HEK293T (cell line): ENCODE measurements at regions not wholly inside any gene's neighbourhood (a gene's known extent, or its start where the extent isn't known, plus 50 kb on each side); places are given as distances from the start of the nearest gene placed in this dataset.

Experiments used
- CTCF ChIA-PET: fragments of 350-600 bp; formaldehyde crosslinking; extraction: SDS; loops from one replicate; lab custom pipeline; 2021; ENCODE audit warnings: antibody characterized with exemption, inconsistent platforms; lab: Yijun Ruan, JAX
- POLR2A ChIA-PET: fragments of 350-600 bp; formaldehyde crosslinking; extraction: SDS; loops from one replicate; lab custom pipeline; 2020; ENCODE audit warnings: antibody characterized with exemption, inconsistent platforms; lab: Yijun Ruan, JAX
- DNase-seq: peaks from one replicate; pipeline ENCODE4 v3.0.0; 2012; ENCODE audit warnings: mixed read lengths; ENCODE audit errors: extremely low spot score
- ARNT ChIP-seq: fragments of 450-650 bp; IDR thresholded peaks from 2 replicates; pipeline ENCODE4 v1.6.1; 2017; ENCODE audit warnings: mild to moderate bottlenecking
- BHLHE40 ChIP-seq: fragments of 450-650 bp; IDR thresholded peaks from 2 replicates; pipeline ENCODE4 v1.6.1; 2016; ENCODE audit warnings: mild to moderate bottlenecking, moderate library complexity, borderline replicate concordance
- CTBP1 ChIP-seq: fragments of 450-650 bp; IDR thresholded peaks from 2 replicates; pipeline ENCODE4 v1.6.1; 2016; ENCODE audit warnings: borderline replicate concordance
- ELF4 ChIP-seq: fragments of 450-650 bp; IDR thresholded peaks from 2 replicates; pipeline ENCODE4 v1.6.1; 2017; ENCODE audit warnings: antibody characterized with exemption
- FOXA1 ChIP-seq: fragments of 450-650 bp; IDR thresholded peaks from 2 replicates; pipeline ENCODE4 v1.6.1; 2016; ENCODE audit warnings: mild to moderate bottlenecking
- FOXK2 ChIP-seq: fragments of 450-650 bp; IDR thresholded peaks from 2 replicates; pipeline ENCODE4 v1.6.1; 2016; ENCODE audit warnings: mild to moderate bottlenecking
- FOXM1 ChIP-seq: fragments of 450-650 bp; IDR thresholded peaks from 2 replicates; pipeline ENCODE4 v1.6.1; 2017; ENCODE audit warnings: mild to moderate bottlenecking, borderline replicate concordance
- HDGF ChIP-seq: fragments of 450-650 bp; IDR thresholded peaks from 2 replicates; pipeline ENCODE4 v1.6.1; 2017; ENCODE audit warnings: antibody characterized with exemption, borderline replicate concordance
- L3MBTL2 ChIP-seq: fragments of 450-650 bp; conservative IDR thresholded peaks from 2 replicates; pipeline ENCODE4 v1.6.1; 2016; ENCODE audit warnings: mild to moderate bottlenecking
- LEF1 ChIP-seq: fragments of 450-650 bp; IDR thresholded peaks from 2 replicates; pipeline ENCODE4 v1.6.1; 2017; ENCODE audit warnings: mild to moderate bottlenecking, borderline replicate concordance
- NFRKB ChIP-seq: fragments of 450-650 bp; IDR thresholded peaks from 2 replicates; pipeline ENCODE4 v1.6.1; 2016; ENCODE audit warnings: mild to moderate bottlenecking, moderate library complexity
- PKNOX1 ChIP-seq: fragments of 450-650 bp; IDR thresholded peaks from 2 replicates; pipeline ENCODE4 v1.6.1; 2016
- SP1 ChIP-seq: fragments of 450-650 bp; IDR thresholded peaks from 2 replicates; pipeline ENCODE4 v1.6.1; 2017
- SUZ12 ChIP-seq: fragments of 450-650 bp; IDR thresholded peaks from 2 replicates; pipeline ENCODE4 v1.6.1; 2016; ENCODE audit warnings: mild to moderate bottlenecking
- TARDBP ChIP-seq: fragments of 450-650 bp; IDR thresholded peaks from 2 replicates; pipeline ENCODE4 v1.6.1; 2016
- ZNF384 ChIP-seq: fragments of 450-650 bp; IDR thresholded peaks from 2 replicates; pipeline ENCODE4 v1.6.1; 2016

- TF ChIP-seq LEF1 (no peak), SUZ12 (no peak), HDGF (no peak), ARNT (no peak), NFRKB (no peak), BHLHE40 (no peak), FOXA1 (no peak), ELF4 (no peak), FOXM1 (no peak), PKNOX1 (no peak), TARDBP (no peak), L3MBTL2 (no peak), CTBP1 (no peak), FOXK2 (no peak), ZNF384 (no peak), SP1 (no peak)
- no peak for DNase-seq
- ChIA-PET CTCF (no interaction called here), POLR2A (no interaction called here)
Measured at GRCh38 chr5:163718272-163718671, 212.9 kb downstream of the MAT2B start.

- CTCF ChIA-PET: no interaction called here
- POLR2A ChIA-PET: no interaction called here
- TF ChIP-seq PKNOX1 (no peak), BHLHE40 (no peak), SUZ12 (no peak), ARNT (no peak), ZNF384 (no peak), FOXM1 (no peak), FOXK2 (no peak), NFRKB (no peak), SP1 (no peak), FOXA1 (no peak), HDGF (no peak)
- no peak for DNase-seq
Measured at GRCh38 chr5:163724305-163724704, 218.9 kb downstream of the MAT2B start.

DNA sequence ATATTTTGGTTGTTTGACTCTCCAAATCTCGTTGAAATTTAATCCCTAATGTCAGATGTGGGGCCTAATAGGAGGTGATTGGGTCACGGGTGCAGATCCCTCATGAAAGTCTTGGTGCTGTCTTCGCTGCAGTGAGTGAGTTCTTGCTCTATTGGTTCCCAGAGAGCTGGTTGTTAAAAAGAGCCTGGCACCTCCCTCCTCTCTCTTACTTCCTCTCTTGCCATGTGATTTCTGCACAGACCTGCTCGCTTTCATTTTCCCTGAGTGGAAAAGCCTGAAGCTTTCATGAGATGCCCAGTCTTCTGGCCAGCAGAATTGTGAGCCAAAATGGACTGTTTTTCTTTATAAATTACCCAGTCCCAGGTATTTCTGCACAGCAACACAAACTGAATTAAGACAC is 221.6 kb downstream of the MAT2B start:
- no peak for DNase-seq
- TF ChIP-seq CTBP1 (no peak), FOXM1 (no peak), HDGF (no peak), ARNT (no peak), FOXK2 (no peak), SP1 (no peak), ZNF384 (no peak), FOXA1 (no peak), PKNOX1 (no peak), L3MBTL2 (no peak), BHLHE40 (no peak), ELF4 (no peak), LEF1 (no peak), NFRKB (no peak), SUZ12 (no peak), TARDBP (no peak)
- POLR2A ChIA-PET: no interaction called here
- CTCF ChIA-PET: no interaction called here

DNA sequence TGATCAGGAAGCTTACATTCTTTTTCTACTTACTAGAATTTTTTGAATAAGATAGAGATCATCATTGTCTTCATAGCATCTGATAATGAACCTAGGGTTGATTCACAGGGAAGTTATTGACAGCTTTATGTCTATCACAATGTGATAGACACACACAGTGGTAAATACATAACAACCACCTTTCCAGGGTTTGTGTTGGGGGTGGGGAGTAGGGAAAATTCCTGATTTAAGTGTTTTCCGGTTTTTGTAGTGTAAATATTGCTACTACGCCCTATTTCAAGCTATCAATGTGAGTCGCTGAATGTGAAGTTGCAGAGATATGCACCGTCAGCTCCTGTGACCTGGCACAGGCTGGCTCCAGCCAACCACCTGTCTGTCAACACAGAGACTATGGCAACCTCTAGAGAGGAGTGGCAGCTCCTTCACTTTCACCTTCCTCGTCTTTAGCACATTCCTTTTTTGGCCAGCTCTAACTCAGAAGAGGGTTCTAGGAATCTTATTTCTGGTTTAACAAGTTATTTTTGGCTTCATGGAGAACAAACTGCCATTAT is 224.9 kb downstream of the MAT2B start:
- no peak for TF ChIP-seq FOXM1
- ChIA-PET POLR2A (no interaction called here), CTCF (no interaction called here)
- no peak for DNase-seq

GRCh38 chr5:163731256-163731655 is 225.8 kb downstream of the MAT2B start:
- TF ChIP-seq CTBP1 (no peak), NFRKB (no peak), ARNT (no peak), SP1 (no peak), PKNOX1 (no peak), LEF1 (no peak), L3MBTL2 (no peak), ZNF384 (no peak), ELF4 (no peak), SUZ12 (no peak), FOXM1 (no peak), TARDBP (no peak), BHLHE40 (no peak), FOXA1 (no peak), HDGF (no peak), FOXK2 (no peak)
- DNase-seq: no peak
- ChIA-PET POLR2A (no interaction called here), CTCF (no interaction called here)

DNA sequence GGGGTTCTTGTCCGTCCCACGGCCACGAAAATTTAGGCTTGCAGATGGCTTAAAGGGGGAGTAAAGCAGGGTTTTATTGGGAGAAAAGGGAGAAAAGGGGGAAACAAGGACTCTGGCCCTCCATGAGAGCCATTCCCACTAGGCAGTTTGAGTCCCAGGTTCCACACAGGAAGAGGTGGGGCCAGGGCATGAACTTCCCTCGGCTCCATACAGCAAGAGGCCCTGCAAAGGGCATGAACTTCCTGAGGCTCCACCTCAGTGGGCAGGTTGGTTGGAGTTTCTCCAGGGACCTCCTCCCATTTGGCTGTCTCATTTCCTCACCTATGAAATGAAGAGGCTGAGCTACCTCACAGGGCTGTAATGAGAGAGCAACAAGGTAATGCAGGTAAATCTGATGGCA is 229.7 kb downstream of the MAT2B start:
- no peak for DNase-seq
- POLR2A ChIA-PET: no interaction called here
- CTCF ChIA-PET: no interaction called here
- TF ChIP-seq FOXM1 (no peak), SUZ12 (no peak), NFRKB (no peak), ARNT (no peak), BHLHE40 (no peak), FOXA1 (no peak), LEF1 (no peak), FOXK2 (no peak), SP1 (no peak), L3MBTL2 (no peak), ELF4 (no peak), HDGF (no peak), TARDBP (no peak), ZNF384 (no peak), CTBP1 (no peak), PKNOX1 (no peak)
